GM18511 (cell line): ENCODE measurements at regions not wholly inside any gene's neighbourhood (a gene's known extent, or its start where the extent isn't known, plus 50 kb on each side); places are given as distances from the start of the nearest gene placed in this dataset.
A peak's percentile ranks its signal among the peaks of the same experiment; 100 is the strongest.

Experiments
- ATAC-seq: cut with Tn5 transposase; IDR thresholded peaks from one replicate; pipeline ENCODE4 v1.9.1; 2021; ENCODE audit warnings: mild to moderate bottlenecking, moderate library complexity; ENCODE audit not compliant: unreplicated experiment

GRCh38 chr18:56235481-56236013 is 402.8 kb downstream of the TXNL1 start:
- ATAC-seq = peak; percentile 92

GRCh38 chr18:56235071-56235470 is 403.3 kb downstream of the TXNL1 start:
- peak; percentile 50 for ATAC-seq

GRCh38 chr18:56233595-56233994 is 404.8 kb downstream of the TXNL1 start:
- no peak for ATAC-seq

- ATAC-seq = no peak
Measured at GRCh38 chr18:56226025-56226424, 412.4 kb downstream of the TXNL1 start.

- ATAC-seq = no peak
Measured at GRCh38 chr18:56224669-56225561, 413.5 kb downstream of the TXNL1 start.

- no peak for ATAC-seq
Measured at GRCh38 chr18:56221195-56222065, 417.0 kb downstream of the TXNL1 start.

GRCh38 chr18:56217406-56217805 is 421.0 kb downstream of the TXNL1 start:
- no peak for ATAC-seq

GRCh38 chr18:56214706-56215105 is 423.7 kb downstream of the TXNL1 start:
- no peak for ATAC-seq

- no peak for ATAC-seq
Measured at GRCh38 chr18:56210520-56210919, 427.9 kb downstream of the TXNL1 start.

- no peak for ATAC-seq
Measured at GRCh38 chr18:56207989-56208388, 430.4 kb downstream of the TXNL1 start.

- no peak for ATAC-seq
Measured at GRCh38 chr18:56204052-56204451, 434.3 kb downstream of the TXNL1 start.

- no peak for ATAC-seq
Measured at GRCh38 chr18:56202678-56203077, 435.7 kb downstream of the TXNL1 start.

GRCh38 chr18:56200381-56200911 is 437.9 kb downstream of the TXNL1 start:
- no peak for ATAC-seq

- ATAC-seq = no peak
Measured at GRCh38 chr18:56199580-56200330, 438.6 kb downstream of the TXNL1 start.

- peak; percentile 72 for ATAC-seq
Measured at GRCh38 chr18:56197241-56197859, 441.0 kb downstream of the TXNL1 start.

GRCh38 chr18:56196495-56197225 is 441.7 kb downstream of the TXNL1 start:
- ATAC-seq = no peak

- ATAC-seq = no peak
Measured at GRCh38 chr18:56191334-56191733, 447.1 kb downstream of the TXNL1 start.

- no peak for ATAC-seq
Measured at GRCh38 chr18:56189615-56190014, 448.8 kb downstream of the TXNL1 start.

- no peak for ATAC-seq
Measured at GRCh38 chr18:56188529-56189275, 449.7 kb downstream of the TXNL1 start.
